HepG2 (cell line): ENCODE measurements at regions not wholly inside any gene's neighbourhood (a gene's known extent, or its start where the extent isn't known, plus 50 kb on each side); places are given as distances from the start of the nearest gene placed in this dataset.

Experiments
- ATAC-seq: fragments of 200-7000 bp; cut with Tn5 transposase; 3 replicates; pipeline ENCODE4 v1.9.1; 2020; ENCODE audit warnings: mild to moderate bottlenecking, moderate library complexity
- BruUV-seq: library from RNA; stranded (reverse); fragments of 400-500 nt; replicated peaks from 2 replicates; lab custom pipeline; 2021; lab: Mats Ljungman, UMichigan
- CTCF ChIA-PET: fragments of 300-600 bp; formaldehyde crosslinking; extraction: SDS; loops from one replicate; lab custom pipeline; 2021; ENCODE audit warnings: low total read pairs, inconsistent platforms, low intra/inter-chr PET ratio; lab: Yijun Ruan, JAX
- POLR2A ChIA-PET: fragments of 350-600 bp; sonication (Branson Sonifier 250); formaldehyde crosslinking; loops from one replicate; lab custom pipeline; 2020; ENCODE audit warnings: antibody characterized with exemption, inconsistent platforms; lab: Yijun Ruan, JAX
- DNase-seq: peaks from one replicate; pipeline ENCODE4 v3.0.0-alpha.2; 2015; ENCODE audit warnings: low spot score
- FAIRE-seq: peaks from 3 replicates; lab custom pipeline; 2011; peaks lifted over from hg19 to GRCh38; lab: Jason Lieb, UNC
- H2AFZ ChIP-seq: one replicate; pipeline ENCODE4 v1.6.1; 2011; ENCODE audit warnings: low read length, inconsistent platforms
- H3K27ac ChIP-seq: fragments of 300-600 bp; 3 replicates; pipeline ENCODE4 v1.8.0; 2011; ENCODE audit warnings: mixed run types, mild to moderate bottlenecking, mixed read lengths, low read length, inconsistent platforms; ENCODE audit not compliant: insufficient read depth; ENCODE audit errors: extremely low read length
- H3K27me3 ChIP-seq, 2 experiments: fragments of 200-600 bp in 1 of 2; 2 replicates in 1 of 2; 3 replicates in 1 of 2; pipeline versions ENCODE4 v1.6.0 to v1.8.0; 2011; ENCODE audit warnings: low read length in 2 of 2, mild to moderate bottlenecking in 2 of 2, moderate library complexity in 2 of 2, inconsistent platforms in 1 of 2; ENCODE audit not compliant: insufficient read depth in 2 of 2, control insufficient read depth in 1 of 2
- H3K36me3 ChIP-seq, 2 experiments: fragments of 200-600 bp in 1 of 2; replicated peaks in 1 of 2; 2 replicates in 1 of 2; 3 replicates in 1 of 2; pipeline versions ENCODE4 v1.5.1 to v1.8.0; 2011; ENCODE audit warnings: low read length in 2 of 2, inconsistent platforms in 1 of 2; ENCODE audit not compliant: insufficient read depth in 2 of 2, control insufficient read depth in 1 of 2
- H3K4me1 ChIP-seq: 2 replicates; pipeline ENCODE4 v1.5.1; 2012; ENCODE audit warnings: low read length, inconsistent platforms; ENCODE audit not compliant: insufficient read depth
- H3K4me2 ChIP-seq: 2 replicates; pipeline ENCODE4 v1.6.0; 2011; ENCODE audit warnings: low read depth, low read length, inconsistent platforms
- H3K4me3 ChIP-seq, 3 experiments: fragments of 200-600 bp in 1 of 3; sonication (generic), shearing (Covaris generic) in 1 of 3; replicated peaks in 1 of 3; 2 replicates each; pipeline ENCODE4 v1.5.1; 2011 to 2016; ENCODE audit warnings: low read length in 3 of 3, inconsistent platforms in 2 of 3, low read depth in 2 of 3, mild to moderate bottlenecking in 2 of 3, control low read depth in 1 of 3, mixed read lengths in 1 of 3; ENCODE audit not compliant: insufficient read depth in 1 of 3
- H3K79me2 ChIP-seq: one replicate; pipeline ENCODE4 v1.6.1; 2011; ENCODE audit warnings: low read length, inconsistent platforms; ENCODE audit not compliant: insufficient read depth
- H3K9ac ChIP-seq: 2 replicates; pipeline ENCODE4 v1.6.0; 2011; ENCODE audit warnings: mild to moderate bottlenecking, low read depth, low read length, inconsistent platforms; ENCODE audit not compliant: insufficient read depth
- H3K9me3 ChIP-seq: 2 replicates; pipeline ENCODE4 v1.5.1; 2012; ENCODE audit warnings: mild to moderate bottlenecking, low read length
- H4K20me1 ChIP-seq: 2 replicates; pipeline ENCODE4 v1.6.0; 2011; ENCODE audit warnings: inconsistent platforms, mild to moderate bottlenecking, low read length, moderate library complexity; ENCODE audit not compliant: insufficient read depth
- BRCA1 ChIP-seq: sonication (generic); formaldehyde crosslinking; IDR thresholded peaks from 2 replicates; pipeline ENCODE4 v1.4.0; 2020; ENCODE audit warnings: missing genetic modification reagents
- CBX2 ChIP-seq, 2 experiments: fragments of 200-600 bp in 1 of 2; sonication (generic); formaldehyde crosslinking in 1 of 2; IDR thresholded peaks; 2 replicates each; pipeline versions ENCODE4 v1.7.0 to v1.8.1; 2018 to 2022; ENCODE audit warnings: low read depth in 2 of 2, low read length in 1 of 2, mild to moderate bottlenecking in 1 of 2, missing genetic modification reagents in 1 of 2
- CHCHD3 ChIP-seq: sonication (generic); formaldehyde crosslinking; IDR thresholded peaks from 2 replicates; pipeline ENCODE4 v1.8.0; 2022; ENCODE audit warnings: mild to moderate bottlenecking, missing genetic modification reagents, moderate library complexity
- EZH2 ChIP-seq: conservative IDR thresholded peaks from 2 replicates; pipeline ENCODE4 v1.6.1; 2012; ENCODE audit warnings: mild to moderate bottlenecking, low read depth, low read length, moderate library complexity
- FOXK2 ChIP-seq: fragments of 450-650 bp; IDR thresholded peaks from 2 replicates; pipeline ENCODE4 v1.6.1; 2016
- HDAC2 ChIP-seq: sonication (generic); formaldehyde crosslinking; IDR thresholded peaks from 2 replicates; pipeline ENCODE4 v1.4.0; 2020; ENCODE audit warnings: missing genetic modification reagents
- HMG20A ChIP-seq: IDR thresholded peaks from 2 replicates; pipeline ENCODE4 v1.6.1; 2016; ENCODE audit warnings: borderline replicate concordance
- MAFG ChIP-seq: sonication (generic); formaldehyde crosslinking; IDR thresholded peaks from 2 replicates; pipeline ENCODE4 v1.5.1; 2020; ENCODE audit warnings: mild to moderate bottlenecking, missing genetic modification reagents
- MEIS1 ChIP-seq: sonication (generic); formaldehyde crosslinking; IDR thresholded peaks from 2 replicates; pipeline ENCODE4 v1.9.0; 2021; ENCODE audit warnings: mild to moderate bottlenecking, missing genetic modification reagents, moderate library complexity, borderline replicate concordance
- MTF2 ChIP-seq: sonication (generic); formaldehyde crosslinking; IDR thresholded peaks from 2 replicates; pipeline ENCODE4 v1.5.0; 2020; ENCODE audit warnings: missing genetic modification reagents, borderline replicate concordance
- RBM22 ChIP-seq: fragments of 200-400 bp; formaldehyde crosslinking; optimal IDR thresholded peaks from 2 replicates; pipeline ENCODE3; 2017; ENCODE audit warnings: mild to moderate bottlenecking, low read length, moderate library complexity
- RBM39 ChIP-seq: fragments of 200-400 bp; formaldehyde crosslinking; IDR thresholded peaks from one replicate; pipeline ENCODE4 v1.6.1; 2018; ENCODE audit warnings: antibody characterized with exemption, mild to moderate bottlenecking, low read depth, low read length; ENCODE audit not compliant: poor library complexity, severe bottlenecking
- REPIN1 ChIP-seq: sonication (generic); formaldehyde crosslinking; IDR thresholded peaks from 2 replicates; pipeline ENCODE4 v1.8.0; 2022; ENCODE audit warnings: missing genetic modification reagents, low read depth, mild to moderate bottlenecking, borderline replicate concordance
- ZNF282 ChIP-seq: fragments of 450-650 bp; IDR thresholded peaks from 2 replicates; pipeline ENCODE4 v1.6.1; 2018; ENCODE audit not compliant: partially characterized antibody
- ZNF496 ChIP-seq: sonication (generic); formaldehyde crosslinking; IDR thresholded peaks from 2 replicates; pipeline ENCODE4 v1.8.1; 2023; ENCODE audit warnings: mild to moderate bottlenecking, moderate library complexity, missing genetic modification reagents; ENCODE audit not compliant: insufficient replicate concordance
- ZNF589 ChIP-seq: sonication (generic); formaldehyde crosslinking; conservative IDR thresholded peaks from 2 replicates; pipeline ENCODE4 v1.8.0; 2022; ENCODE audit warnings: mild to moderate bottlenecking, moderate library complexity, missing genetic modification reagents
- ZSCAN25 ChIP-seq: sonication (generic); formaldehyde crosslinking; IDR thresholded peaks from 2 replicates; pipeline ENCODE4 v1.8.0; 2022; ENCODE audit warnings: mild to moderate bottlenecking, missing genetic modification reagents
- WGBS: methylation state at CpG from one replicate; pipeline ENCODE4 v1.1.6; 2017; ENCODE audit warnings: low lambda C conversion rate; 5-methylcytosine and 5-hydroxymethylcytosine counted together
- in situ Hi-C: cut with HindIII; loops from 2 replicates; pipeline ENCODE4 v1.10.0; 2017; ENCODE audit warnings: low pct_unique_long_range_greater_than_20kb; ENCODE audit not compliant: extremely low pct_ligation_motif_present
- intact Hi-C: fragments of 100-400 bp; cut with micrococcal nuclease; formaldehyde crosslinking; loops from one replicate; pipeline ENCODE4 v1.10.0; 2022; ENCODE audit not compliant: unreplicated experiment
- TF ChIP-seq, protein P1 (sequence below): IDR thresholded peaks from 2 replicates; pipeline ENCODE4 v1.6.1; 2016; ENCODE audit warnings: missing biosample characterization, missing genetic modification reagents, low read depth
- TF ChIP-seq, protein P2 (sequence below): sonication (generic); formaldehyde crosslinking; IDR thresholded peaks from 2 replicates; pipeline ENCODE4 v1.5.0; 2020; ENCODE audit warnings: missing genetic modification reagents
- TF ChIP-seq, protein P3 (sequence below): sonication (generic); formaldehyde crosslinking; IDR thresholded peaks from 2 replicates; pipeline ENCODE4 v1.8.1; 2023; ENCODE audit warnings: mild to moderate bottlenecking, moderate library complexity, missing genetic modification reagents
- TF ChIP-seq, protein P4 (sequence below): sonication (generic); formaldehyde crosslinking; IDR thresholded peaks from 2 replicates; pipeline ENCODE4 v1.4.0; 2020; ENCODE audit warnings: mild to moderate bottlenecking, missing genetic modification reagents

DNA sequence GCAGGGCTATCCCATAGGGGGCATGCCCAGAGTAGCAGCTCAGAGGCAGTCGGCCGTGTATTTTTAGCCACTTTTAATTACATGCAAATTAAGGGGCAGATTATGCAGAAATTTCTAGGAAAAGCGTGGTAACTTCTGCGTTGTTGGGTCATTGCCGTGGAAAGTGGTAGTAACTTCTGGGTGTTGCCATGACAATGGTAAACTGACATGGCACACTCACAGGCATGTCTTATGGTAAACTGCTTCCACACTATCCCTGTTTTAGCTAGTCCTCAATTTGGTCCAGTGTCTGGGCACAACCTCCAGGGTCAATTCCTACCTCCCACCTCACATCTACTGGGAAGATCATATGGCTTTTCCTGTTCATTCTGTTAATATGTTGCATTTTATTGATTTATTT, 428.9 kb upstream of the FANCL start (continued):
- TF ChIP-seq, protein P1, sequence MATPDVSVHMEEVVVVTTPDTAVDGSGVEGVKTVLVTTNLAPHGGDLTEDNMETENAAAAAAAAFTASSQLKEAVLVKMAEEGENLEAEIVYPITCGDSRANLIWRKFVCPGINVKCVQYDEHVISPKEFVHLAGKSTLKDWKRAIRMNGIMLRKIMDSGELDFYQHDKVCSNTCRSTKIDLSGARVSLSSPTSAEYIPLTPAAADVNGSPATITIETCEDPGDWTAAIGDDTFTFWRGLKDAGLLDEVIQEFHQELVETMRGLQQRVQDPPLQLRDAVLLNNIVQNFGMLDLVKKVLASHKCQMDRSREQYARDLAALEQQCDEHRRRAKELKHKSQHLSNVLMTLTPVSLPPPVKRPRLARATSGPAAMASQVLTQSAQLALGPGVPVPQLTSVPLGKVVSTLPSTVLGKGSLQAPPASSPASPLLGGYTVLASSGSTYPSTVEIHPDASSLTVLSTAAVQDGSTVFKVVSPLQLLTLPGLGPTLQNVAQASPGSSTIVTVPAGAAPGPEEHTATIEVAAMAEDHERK (CRISPR knock-in tag): no peak
- TF ChIP-seq, protein P2, sequence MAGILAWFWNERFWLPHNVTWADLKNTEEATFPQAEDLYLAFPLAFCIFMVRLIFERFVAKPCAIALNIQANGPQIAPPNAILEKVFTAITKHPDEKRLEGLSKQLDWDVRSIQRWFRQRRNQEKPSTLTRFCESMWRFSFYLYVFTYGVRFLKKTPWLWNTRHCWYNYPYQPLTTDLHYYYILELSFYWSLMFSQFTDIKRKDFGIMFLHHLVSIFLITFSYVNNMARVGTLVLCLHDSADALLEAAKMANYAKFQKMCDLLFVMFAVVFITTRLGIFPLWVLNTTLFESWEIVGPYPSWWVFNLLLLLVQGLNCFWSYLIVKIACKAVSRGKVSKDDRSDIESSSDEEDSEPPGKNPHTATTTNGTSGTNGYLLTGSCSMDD (CRISPR knock-in tag): no peak
- TF ChIP-seq ZNF589 (CRISPR knock-in tag): no peak
- no peak for TF ChIP-seq ZNF496 (CRISPR knock-in tag)

DNA sequence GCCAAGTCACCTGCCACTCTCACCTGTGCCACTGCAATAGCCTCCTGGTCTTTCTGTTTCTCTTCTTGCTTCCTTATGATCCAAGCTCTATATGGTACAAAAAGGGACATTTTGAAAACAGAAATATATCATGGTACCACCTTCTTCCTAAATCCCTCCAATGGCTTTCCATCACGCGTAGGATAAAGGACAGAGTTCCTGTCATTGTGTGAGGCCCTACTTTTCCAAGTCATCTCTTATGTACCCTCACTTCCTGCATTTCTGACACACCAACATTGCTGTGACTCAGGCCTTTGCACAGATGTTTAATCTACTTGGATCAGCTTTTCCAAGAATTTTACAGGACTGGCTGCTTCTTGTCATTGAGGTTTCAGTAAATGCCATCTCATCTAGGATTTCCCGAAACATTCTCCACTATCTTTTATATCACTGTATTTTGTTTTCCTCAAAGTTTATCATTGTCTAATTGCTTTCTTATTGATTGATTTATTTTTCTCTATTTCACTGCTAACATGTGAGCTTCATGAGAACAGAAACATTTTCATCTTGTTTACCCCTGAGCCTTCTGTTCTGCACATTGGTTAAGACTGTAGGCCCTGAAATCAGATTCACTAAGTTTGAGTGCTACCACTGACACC, 426.1 kb upstream of the FANCL start:
- no peak overlapping the region for H3K27ac ChIP-seq
- H3K27me3 ChIP-seq: no peaks in the 10 kb centered on the region
- no peak overlapping the region for H2AFZ ChIP-seq
- in situ Hi-C loops (no loop called here), intact Hi-C loops (no loop called here)
- FAIRE-seq: no peak
- CTCF ChIA-PET: no interaction called here
- H3K36me3 ChIP-seq: no peaks in the 10 kb centered on the region
- BruUV-seq: no TSS peak
- POLR2A ChIA-PET: no interaction called here
- no peaks in the 10 kb centered on the region for H4K20me1 ChIP-seq
- H3K4me1 ChIP-seq: no peaks in the 10 kb centered on the region
- DNase-seq: no peak
- no peak overlapping the region for H3K4me2 ChIP-seq
- no peak for ATAC-seq
- 29% methylated on average over 3 of the region's 3 CpGs for WGBS
- H3K79me2 ChIP-seq: no peaks in the 10 kb centered on the region
- no peak overlapping the region for H3K9ac ChIP-seq
- H3K4me3 ChIP-seq: no peak overlapping the region
- no peaks in the 10 kb centered on the region for H3K9me3 ChIP-seq
- TF ChIP-seq CHCHD3 (CRISPR knock-in tag): no peak
- TF ChIP-seq BRCA1 (CRISPR knock-in tag): no peak
- no peak for TF ChIP-seq FOXK2
- no peak for TF ChIP-seq RBM39
- TF ChIP-seq, protein P3, sequence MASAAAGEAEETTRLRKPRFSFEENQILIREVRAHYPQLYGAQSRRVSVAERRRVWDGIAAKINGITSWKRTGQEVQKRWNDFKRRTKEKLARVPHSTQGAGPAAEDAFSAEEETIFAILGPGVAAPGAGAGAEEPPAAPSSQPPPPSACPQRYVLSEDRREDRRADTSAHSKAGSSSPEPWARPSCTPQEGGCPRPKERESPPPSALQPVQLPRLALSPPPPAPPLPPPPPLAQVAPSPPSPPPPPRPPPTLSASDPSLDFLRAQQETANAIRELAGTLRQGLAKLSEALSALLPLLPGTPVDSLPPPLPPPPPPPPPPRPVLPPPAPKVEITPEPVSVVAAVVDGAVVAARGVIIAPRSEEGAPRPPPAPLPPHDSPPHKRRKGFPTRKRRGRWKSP (CRISPR knock-in tag): no peak
- no peak for TF ChIP-seq ZNF282
- TF ChIP-seq RBM22: no peak
- no peak for TF ChIP-seq ZSCAN25
- no peak for TF ChIP-seq REPIN1 (CRISPR knock-in tag)
- TF ChIP-seq HDAC2 (CRISPR knock-in tag): no peak
- TF ChIP-seq, protein P4, sequence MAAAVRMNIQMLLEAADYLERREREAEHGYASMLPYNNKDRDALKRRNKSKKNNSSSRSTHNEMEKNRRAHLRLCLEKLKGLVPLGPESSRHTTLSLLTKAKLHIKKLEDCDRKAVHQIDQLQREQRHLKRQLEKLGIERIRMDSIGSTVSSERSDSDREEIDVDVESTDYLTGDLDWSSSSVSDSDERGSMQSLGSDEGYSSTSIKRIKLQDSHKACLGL (CRISPR knock-in tag): no peak
- TF ChIP-seq HMG20A (CRISPR knock-in tag): no peak
- no peak for TF ChIP-seq MTF2 (CRISPR knock-in tag)
- TF ChIP-seq CBX2 (IDR thresholded peaks at IDR 0.05; ENCODE audit: low read depth, low read length): no peak
- no peak for TF ChIP-seq CBX2 (CRISPR knock-in tag; IDR thresholded peaks at IDR 0.05; ENCODE audit: low read depth)
- no peak for TF ChIP-seq EZH2
- no peak for TF ChIP-seq MEIS1 (CRISPR knock-in tag)
- TF ChIP-seq MAFG: no peak
